ENCODE measurements at regions not wholly inside any gene's neighbourhood (a gene's known extent, or its start where the extent isn't known, plus 50 kb on each side); places are given as distances from the start of the nearest gene placed in this dataset.

DNA sequence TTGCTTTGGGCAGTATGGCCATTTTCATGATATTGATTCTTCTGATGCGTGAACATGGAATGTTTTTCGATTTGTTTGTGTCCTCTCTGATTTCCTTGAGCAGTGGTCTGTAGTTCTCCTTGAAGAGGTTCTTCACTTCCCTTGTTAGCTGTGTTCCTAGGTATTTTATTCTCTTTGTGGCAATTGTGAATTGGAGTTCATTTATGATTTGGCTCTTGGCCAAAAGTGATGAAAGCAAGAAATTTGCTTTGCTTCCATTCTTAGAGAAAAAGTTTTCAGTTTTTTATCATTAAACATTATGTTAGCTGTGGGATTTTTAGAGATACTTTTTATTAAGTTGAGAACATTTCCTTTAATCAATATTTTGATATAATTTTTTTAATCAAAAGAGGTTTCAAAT is 203.5 kb downstream of the TAF11L14 start:
- ATAC-seq (no peak), DNase-seq (no peak)
- TF ChIP-seq, protein P1, sequence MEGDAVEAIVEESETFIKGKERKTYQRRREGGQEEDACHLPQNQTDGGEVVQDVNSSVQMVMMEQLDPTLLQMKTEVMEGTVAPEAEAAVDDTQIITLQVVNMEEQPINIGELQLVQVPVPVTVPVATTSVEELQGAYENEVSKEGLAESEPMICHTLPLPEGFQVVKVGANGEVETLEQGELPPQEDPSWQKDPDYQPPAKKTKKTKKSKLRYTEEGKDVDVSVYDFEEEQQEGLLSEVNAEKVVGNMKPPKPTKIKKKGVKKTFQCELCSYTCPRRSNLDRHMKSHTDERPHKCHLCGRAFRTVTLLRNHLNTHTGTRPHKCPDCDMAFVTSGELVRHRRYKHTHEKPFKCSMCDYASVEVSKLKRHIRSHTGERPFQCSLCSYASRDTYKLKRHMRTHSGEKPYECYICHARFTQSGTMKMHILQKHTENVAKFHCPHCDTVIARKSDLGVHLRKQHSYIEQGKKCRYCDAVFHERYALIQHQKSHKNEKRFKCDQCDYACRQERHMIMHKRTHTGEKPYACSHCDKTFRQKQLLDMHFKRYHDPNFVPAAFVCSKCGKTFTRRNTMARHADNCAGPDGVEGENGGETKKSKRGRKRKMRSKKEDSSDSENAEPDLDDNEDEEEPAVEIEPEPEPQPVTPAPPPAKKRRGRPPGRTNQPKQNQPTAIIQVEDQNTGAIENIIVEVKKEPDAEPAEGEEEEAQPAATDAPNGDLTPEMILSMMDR (IDR thresholded peaks at IDR 0.05): no peak
- Histone ChIP-seq H3K4me3 (no peak overlapping the region), H3K36me3 (ENCODE audit: low read depth) (no peaks in the 10 kb centered on the region), H3K4me1 (ENCODE audit: low read depth) (no peaks in the 10 kb centered on the region), H3K9me3 (no peaks in the 10 kb centered on the region)
- intact Hi-C loops (cut with DNase I, micrococcal nuclease): no loop called here

DNA sequence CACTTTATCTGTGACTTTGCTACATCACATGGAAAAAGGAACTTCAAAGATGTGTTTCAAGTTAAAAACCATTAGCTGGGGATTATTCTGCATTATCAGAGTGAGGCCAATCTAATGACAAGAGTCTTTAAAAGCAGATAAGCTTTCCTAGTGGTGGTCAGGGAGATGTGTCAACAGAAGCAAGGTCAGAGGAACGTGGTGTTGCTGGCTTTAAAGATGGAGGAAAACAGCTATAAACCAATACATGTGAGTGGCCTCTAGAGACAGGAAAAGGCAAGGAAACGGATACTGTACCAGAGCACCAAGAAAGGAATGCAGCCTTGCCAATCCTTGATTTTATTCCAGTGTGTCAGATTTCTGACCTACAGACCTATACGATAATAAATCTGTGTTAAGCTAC is 204.2 kb downstream of the TAF11L14 start:
- no peak for DNase-seq
- TF ChIP-seq, protein P1 (IDR thresholded peaks at IDR 0.05): no peak
- intact Hi-C loops (cut with DNase I, micrococcal nuclease): no loop called here
- no peak for ATAC-seq
- Histone ChIP-seq H3K36me3 (ENCODE audit: low read depth) (no peaks in the 10 kb centered on the region), H3K4me3 (no peak overlapping the region), H3K4me1 (ENCODE audit: low read depth) (no peaks in the 10 kb centered on the region), H3K9me3 (no peaks in the 10 kb centered on the region)

DNA sequence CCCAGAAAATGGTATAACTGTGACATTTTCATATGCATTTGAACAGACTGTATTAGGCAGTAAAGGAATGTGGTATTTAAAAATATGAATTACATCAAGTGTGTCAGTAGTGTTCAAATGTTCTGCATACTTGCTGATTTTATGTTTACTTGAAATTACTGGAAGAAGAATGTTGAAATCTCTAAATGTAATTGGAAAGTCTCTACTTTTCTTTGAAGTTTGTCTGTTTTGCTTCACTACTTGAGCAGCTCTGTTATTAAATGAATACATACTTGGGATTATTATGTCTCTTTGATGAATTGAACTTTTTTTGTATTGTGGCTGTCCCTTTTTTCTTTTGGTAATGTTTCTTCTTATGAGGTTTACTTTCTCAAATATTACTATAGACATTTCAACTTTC is 205.6 kb downstream of the TAF11L14 start:
- Histone ChIP-seq H3K4me1 (ENCODE audit: low read depth) (no peaks in the 10 kb centered on the region), H3K36me3 (ENCODE audit: low read depth) (no peaks in the 10 kb centered on the region), H3K9me3 (no peaks in the 10 kb centered on the region), H3K4me3 (no peak overlapping the region)
- DNase-seq: no peak
- TF ChIP-seq, protein P1 (IDR thresholded peaks at IDR 0.05): no peak
- intact Hi-C loops (cut with DNase I, micrococcal nuclease): no loop called here
- ATAC-seq: no peak

DNA sequence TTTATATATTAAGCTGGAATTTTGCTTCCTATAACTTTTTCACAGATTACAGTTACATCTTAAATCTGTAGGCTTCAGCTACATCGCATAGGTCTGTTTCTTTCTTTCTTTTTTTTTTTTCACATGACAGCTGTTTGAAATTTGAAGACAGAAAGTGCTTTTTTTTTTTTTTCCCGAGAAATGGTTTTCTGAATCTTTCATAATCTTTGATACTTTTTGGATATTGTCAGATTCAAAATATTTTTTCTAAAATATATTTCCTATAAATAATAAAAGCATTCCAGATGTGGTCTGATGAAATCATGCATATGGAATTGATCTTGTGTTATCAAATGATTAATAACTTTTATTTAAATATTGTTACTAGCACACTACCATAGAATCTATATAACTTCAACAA is 212.2 kb downstream of the TAF11L14 start:
- Histone ChIP-seq H3K4me1 (ENCODE audit: low read depth) (no peaks in the 10 kb centered on the region), H3K4me3 (no peak overlapping the region), H3K36me3 (ENCODE audit: low read depth) (no peaks in the 10 kb centered on the region), H3K9me3 (no peaks in the 10 kb centered on the region)
- no peak for ATAC-seq
- TF ChIP-seq, protein P1 (IDR thresholded peaks at IDR 0.05): no peak
- intact Hi-C loops (cut with DNase I, micrococcal nuclease): no loop called here
- no peak for DNase-seq

DNA sequence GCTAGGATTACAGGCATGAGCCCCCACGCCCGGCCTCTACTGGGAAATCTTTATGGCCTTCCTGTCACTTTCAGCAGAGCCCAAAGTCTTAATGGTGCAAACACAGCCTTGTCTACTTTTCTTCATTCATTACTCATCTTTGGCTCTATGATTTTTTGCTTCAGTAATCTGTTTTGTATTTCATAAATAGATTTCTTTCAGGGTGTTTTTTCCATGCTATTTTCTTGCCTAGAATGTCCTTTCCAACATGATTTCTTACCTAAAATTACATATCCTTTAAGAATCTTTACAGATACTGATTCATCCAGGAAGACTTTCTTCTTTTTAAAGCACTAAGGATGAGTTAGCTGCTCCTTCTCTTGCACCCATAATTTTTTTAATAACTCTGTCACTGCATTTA is 213.0 kb downstream of the TAF11L14 start:
- intact Hi-C loops (cut with DNase I, micrococcal nuclease): no loop called here

DNA sequence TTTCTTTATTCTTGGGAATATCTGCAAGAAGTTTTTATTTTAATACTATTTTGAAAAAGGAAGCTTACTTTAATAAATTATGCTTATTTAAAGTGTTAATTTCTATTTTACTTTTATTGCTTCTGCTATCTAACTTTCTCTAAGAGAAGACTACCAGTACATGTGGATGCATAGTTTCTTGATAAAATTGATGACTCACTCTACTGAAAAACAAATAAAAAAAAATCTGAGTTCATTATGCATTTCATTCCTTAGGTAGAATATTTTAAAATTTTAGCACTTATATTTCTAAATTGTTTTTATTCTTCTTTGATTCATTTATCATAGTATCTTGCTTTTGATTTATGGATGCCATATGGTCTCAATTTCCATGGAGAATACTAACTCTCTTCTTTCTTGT is 217.9 kb downstream of the TAF11L14 start:
- H3K4me3 ChIP-seq: no peak overlapping the region
- intact Hi-C loops (cut with DNase I, micrococcal nuclease): no loop called here
- TF ChIP-seq, protein P1 (IDR thresholded peaks at IDR 0.05): no peak

More for the DNA sequence above, 213.0 kb downstream of the TAF11L14 start:
- Histone ChIP-seq H3K4me1 (ENCODE audit: low read depth) (no peaks in the 10 kb centered on the region), H3K36me3 (ENCODE audit: low read depth) (no peaks in the 10 kb centered on the region), H3K9me3 (no peaks in the 10 kb centered on the region), H3K4me3 (no peak overlapping the region)
- TF ChIP-seq, protein P1 (IDR thresholded peaks at IDR 0.05): no peak
- ATAC-seq (no peak), DNase-seq (no peak)

More for the DNA sequence above, 217.9 kb downstream of the TAF11L14 start:
- Histone ChIP-seq H3K9me3 (no peaks in the 10 kb centered on the region), H3K36me3 (ENCODE audit: low read depth) (no peaks in the 10 kb centered on the region), H3K4me1 (ENCODE audit: low read depth) (no peaks in the 10 kb centered on the region)
- ATAC-seq (no peak), DNase-seq (no peak)
